Eye (tissue), 1 donor: ENCODE measurements at regions not wholly inside any gene's neighbourhood (a gene's known extent, or its start where the extent isn't known, plus 50 kb on each side); places are given as distances from the start of the nearest gene placed in this dataset.

ENCODE experiments used
- DNase-seq: peaks from one replicate; pipeline ENCODE4 v3.0.0-alpha.2; 2015

- no peak for DNase-seq
Observed at GRCh38 chr12:39043424-39043822, 138.0 kb upstream of the CPNE8 start.

- no peak for DNase-seq
Observed at GRCh38 chr12:39040275-39040674, 134.9 kb upstream of the CPNE8 start.

GRCh38 chr12:39037115-39037514 is 131.7 kb upstream of the CPNE8 start:
- no peak for DNase-seq

GRCh38 chr12:39036105-39036504 is 130.7 kb upstream of the CPNE8 start:
- no peak for DNase-seq

- no peak for DNase-seq
Observed at GRCh38 chr12:39033782-39034181, 128.4 kb upstream of the CPNE8 start.

DNA sequence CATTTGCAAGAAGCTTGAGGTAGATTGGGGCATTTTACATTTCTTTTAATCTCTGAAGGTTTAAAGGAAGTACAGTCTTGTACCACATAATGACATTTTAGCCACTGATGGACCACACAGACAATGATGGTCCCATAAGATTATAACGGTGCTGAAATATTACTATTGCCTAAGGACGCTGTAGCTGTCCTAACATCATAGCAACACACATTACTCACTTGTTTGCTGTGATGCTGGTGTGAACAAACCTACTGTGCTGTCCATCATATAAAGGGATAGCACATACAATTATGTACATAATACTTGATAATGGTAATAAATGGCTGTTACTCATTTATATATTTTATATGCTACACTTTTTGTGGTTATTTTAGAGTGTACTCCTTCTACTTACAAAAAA is 127.1 kb upstream of the CPNE8 start:
- DNase-seq, result no peak

GRCh38 chr12:39032034-39032433 is 126.6 kb upstream of the CPNE8 start:
- no peak for DNase-seq

DNA sequence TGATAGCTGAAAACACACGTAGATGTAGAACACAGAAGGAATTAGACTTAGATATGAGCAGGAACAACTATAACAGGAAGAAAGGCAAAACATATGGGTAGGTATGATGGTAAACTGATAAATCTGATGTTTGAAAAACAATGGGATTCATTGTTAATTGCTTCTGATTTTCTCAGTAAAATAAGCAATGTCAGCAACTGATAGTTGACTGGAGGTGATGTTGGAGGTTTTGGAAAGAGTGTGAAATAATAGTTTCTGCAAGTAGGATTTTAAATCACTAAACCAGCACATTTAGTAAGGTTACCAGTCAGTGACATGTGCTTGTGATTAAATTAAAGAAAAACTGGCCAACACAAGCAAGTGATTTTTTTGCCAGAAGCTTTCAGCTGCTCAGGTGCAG is 123.0 kb upstream of the CPNE8 start:
- DNase-seq, result no peak

DNA sequence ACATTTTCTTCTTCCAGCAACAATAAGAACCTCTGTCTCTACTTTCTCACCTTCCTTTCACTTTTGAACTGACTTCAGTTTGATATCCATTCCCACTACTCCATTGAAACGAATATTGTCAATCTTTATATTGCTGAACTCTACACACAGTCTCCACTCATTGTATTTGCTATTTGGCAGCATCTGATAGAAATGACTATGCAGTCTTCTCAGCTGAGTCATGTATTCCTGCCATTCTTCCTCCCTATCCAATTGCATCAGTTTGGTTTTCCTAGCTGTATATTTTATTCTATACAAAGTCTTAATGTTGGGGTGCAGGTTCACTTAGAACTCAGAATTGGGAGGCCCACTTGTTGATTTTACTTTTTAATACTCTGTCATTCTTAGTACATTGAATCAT is 107.5 kb upstream of the CPNE8 start:
- no peak for DNase-seq

DNA sequence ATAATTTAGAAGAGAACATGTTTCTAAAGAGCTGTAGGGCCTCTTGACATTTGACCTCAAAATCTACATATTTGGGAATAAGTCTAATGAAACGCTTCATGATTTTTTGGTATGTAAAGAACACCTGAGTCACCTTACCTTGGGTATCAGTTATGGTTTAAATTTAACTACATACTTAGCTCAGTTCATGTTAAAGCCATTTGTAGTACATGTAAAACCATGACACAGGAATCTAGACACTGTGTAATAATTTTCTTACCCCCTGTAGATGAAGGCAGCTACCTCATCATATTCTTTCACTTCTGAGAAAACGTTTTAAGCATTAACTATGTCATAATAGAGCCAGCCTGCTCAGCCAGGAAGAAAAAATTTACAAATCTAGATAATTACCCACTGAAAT is 105.8 kb upstream of the CPNE8 start:
- no peak for DNase-seq

GRCh38 chr12:39010406-39010805 is 105.0 kb upstream of the CPNE8 start:
- no peak for DNase-seq

DNA sequence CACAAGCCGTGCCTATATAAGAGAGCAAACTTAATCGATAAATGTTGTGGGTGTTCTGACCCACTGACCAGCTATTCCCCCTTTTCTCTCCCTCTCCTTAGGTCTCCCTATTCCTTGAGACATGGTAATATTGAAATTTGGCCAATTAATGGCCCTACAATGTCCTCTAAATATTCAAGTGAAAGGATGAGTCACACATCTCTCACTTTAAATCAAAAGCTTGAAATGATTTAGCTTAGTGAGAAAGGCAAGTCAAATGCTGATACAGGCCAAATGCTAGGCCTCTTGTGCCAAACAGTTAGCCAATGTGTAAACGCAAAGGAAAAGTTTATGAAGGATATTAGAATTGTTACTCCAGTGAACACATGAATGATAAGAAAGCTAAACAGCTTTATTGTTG is 102.2 kb upstream of the CPNE8 start:
- DNase-seq, result no peak

- no peak for DNase-seq
Observed at GRCh38 chr12:39006286-39006685, 100.9 kb upstream of the CPNE8 start.

GRCh38 chr12:39005671-39006070 is 100.3 kb upstream of the CPNE8 start:
- DNase-seq, result no peak

DNA sequence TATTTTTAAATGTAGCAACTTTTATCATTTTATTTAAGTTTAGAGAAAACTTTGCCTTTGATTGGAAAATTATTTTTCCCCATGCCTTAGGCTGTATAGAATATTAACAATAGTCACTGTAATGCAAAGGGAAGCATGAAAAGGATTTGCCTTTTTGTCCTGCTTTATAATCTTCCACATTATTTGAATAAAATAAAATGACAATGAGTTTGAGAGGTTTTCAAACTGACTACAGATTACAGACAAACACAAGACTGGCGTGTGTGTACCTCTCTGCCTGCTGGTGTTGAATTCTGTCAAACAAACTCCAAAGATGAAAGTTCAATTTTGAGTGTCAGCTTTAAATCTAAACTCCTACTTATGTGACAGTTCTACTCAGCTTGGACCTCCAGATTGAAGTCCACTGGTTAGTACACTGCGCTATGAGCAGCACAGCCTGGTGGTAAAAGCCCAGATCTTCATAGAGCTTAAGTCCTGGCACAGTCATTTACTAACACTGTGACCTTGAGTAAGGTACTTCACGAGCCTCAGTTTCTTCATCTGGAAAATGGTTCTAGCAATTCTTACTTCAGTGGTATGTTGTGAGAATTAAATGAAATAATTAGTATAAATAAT is 98.3 kb upstream of the CPNE8 start:
- no peak for DNase-seq

GRCh38 chr12:39000370-39000769 is 95.0 kb upstream of the CPNE8 start:
- DNase-seq, result no peak

GRCh38 chr12:38998887-38999482 is 93.6 kb upstream of the CPNE8 start:
- DNase-seq, result peak; percentile 2

DNA sequence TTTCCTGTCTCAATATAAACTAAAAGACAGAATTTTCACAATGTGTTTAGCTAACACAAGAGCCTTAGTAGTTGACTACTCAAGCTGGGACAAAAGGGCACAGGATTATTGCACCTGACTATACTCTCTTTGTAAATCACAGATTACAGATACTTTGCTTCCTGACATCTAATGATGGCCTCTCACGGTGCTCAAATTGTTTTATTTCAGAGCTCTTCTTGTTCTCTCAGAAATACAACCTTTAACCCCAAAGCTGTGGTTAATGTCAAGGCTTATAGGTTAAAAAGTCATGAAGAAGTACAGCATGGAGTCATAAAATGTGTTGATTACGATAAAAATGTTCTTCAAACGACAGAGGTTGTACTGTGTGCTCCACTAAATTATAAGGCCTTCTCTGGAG is 89.9 kb upstream of the CPNE8 start:
- no peak for DNase-seq

DNA sequence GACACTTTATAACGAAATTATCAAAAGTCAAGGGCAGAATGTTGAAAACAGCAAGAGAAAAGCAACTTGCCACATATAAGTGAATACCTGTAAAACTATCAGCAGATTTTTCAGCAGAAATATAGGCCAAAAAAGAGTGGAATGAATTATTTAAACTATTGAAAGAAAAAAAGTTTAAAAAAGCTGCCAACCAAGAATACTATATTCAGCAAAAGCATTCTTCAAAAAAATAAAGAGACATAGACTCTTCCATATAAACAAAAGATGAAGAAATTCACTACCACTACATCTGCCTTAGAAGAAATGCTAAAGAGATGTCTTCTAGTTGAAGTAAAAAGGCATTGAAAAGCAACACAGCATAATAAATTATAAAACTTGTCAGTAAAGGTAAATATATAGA is 80.6 kb upstream of the CPNE8 start:
- no peak for DNase-seq

- no peak for DNase-seq
Observed at GRCh38 chr12:38984388-38984787, 79.0 kb upstream of the CPNE8 start.

DNA sequence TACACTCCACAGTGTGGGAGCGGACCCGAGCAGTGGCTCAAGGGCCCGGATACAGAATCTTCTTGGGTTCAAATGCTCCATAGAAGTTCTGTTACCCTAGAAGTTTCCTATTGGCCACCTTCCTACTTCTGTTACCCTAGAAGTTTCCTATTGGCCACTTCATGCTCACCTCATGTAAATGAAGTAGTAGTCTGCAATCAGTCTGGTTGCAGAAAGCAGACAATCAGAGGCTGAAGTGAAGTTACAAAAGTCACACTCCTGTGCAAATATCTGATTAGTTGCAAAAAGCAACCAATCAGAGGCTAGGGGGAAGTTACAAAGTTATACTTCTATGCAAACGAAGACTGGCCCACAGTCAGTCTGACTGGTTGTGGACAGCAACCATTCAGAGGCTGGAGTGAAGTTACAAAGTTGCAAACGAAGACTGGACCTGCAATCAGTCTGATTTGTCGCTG is 77.8 kb upstream of the CPNE8 start:
- DNase-seq, result no peak

DNA sequence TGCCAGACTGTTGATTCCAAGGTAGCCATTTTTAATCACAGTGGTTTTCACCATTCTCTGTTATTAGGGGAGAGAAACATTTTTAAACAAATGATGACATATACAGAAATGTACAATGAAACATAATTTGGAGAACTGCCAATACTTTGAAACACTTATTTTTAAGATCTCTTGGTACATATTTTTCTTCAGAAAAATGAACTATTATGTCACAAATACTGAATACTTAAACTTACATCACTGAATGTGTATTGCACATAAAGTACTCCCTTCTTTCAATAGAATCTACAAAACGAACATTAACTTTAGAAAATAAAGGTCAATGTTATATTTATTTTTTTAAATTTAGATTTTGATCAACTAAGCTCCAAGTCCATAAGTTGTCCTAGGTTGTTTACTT is 71.7 kb upstream of the CPNE8 start:
- no peak for DNase-seq

DNA sequence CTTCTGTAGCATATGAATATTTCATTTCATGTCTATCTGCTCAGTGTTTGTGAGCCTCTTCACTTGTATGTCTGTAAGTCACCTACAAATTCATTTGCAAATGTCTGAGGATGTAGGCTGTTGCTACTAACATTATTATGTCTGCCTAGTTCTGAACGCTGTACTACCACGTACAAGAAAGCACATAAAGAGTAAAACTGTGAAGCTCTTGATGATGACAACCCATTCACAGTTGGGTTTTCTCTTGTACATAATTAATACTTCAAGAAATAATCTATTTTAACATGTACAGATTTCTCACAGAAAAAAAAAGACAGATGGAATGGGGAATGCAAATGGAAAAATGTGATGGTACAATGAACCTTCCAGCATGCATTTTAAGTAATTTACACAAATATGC is 64.3 kb upstream of the CPNE8 start:
- DNase-seq, result no peak

- DNase-seq, result no peak
Observed at GRCh38 chr12:38961683-38962082, 56.3 kb upstream of the CPNE8 start.

GRCh38 chr12:38961012-38961411 is 55.6 kb upstream of the CPNE8 start:
- no peak for DNase-seq
